HG03558 (cell line): ENCODE measurements at regions not wholly inside any gene's neighbourhood (a gene's known extent, or its start where the extent isn't known, plus 50 kb on each side); places are given as distances from the start of the nearest gene placed in this dataset.
"Not testable (repeated sequence)": the region's sequence is repeated elsewhere in the genome, so short reads cannot be mapped to it uniquely, and the experiment has no call there.

Source experiments
- ATAC-seq: cut with Tn5 transposase; IDR thresholded peaks from one replicate; pipeline ENCODE4 v1.9.1; 2021; ENCODE audit warnings: moderate number of reproducible peaks; ENCODE audit not compliant: unreplicated experiment; ENCODE audit errors: extremely low read depth

DNA sequence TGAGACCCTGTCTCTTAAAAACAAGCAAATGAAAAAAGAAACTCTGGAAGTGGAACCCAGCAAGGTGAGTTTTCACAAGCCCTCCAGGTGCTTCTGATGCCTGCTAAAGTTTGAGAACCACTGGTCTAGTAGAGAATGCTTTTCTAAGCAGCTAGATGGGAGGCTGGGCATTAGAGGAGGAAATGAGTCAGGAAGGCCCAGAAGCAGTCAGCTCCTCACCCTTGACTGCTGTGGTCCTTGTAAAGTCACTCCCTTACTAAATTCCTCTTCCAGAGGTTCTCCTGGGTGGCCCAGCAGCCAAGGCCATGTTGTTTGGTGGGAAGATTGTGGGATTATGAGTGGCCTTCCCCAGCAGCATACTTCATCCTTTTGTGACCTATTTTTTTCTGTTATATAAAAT is 52.0 kb upstream of the FYN start:
- ATAC-seq, result no peak

DNA sequence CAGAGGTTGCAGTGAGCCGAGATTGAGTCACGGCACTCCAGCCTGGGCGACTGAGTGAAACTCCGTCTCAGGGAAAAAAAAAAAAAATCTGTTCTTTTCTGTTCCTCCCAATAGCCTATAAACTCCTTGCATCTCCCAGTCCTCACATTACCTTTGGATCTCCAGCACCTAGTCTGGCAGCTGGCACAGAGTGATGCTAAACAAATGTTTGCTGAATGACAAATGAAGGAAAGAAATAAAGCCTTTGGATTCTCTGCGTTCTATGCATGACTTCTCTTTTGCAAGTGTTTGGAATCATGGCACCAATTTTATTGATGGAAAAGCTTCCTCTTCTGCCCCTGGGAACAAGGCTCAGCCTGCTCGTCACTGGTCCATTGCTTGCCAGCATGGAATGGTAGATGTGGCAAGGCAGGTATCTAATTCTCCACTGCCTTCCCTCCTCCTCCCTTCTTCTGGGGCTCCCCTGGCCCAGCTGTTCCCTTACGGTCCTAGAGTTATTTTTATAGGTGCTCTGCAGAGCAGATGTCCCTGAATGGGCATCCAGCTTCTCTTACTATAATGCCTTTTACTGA is 53.6 kb upstream of the FYN start:
- no peak for ATAC-seq

DNA sequence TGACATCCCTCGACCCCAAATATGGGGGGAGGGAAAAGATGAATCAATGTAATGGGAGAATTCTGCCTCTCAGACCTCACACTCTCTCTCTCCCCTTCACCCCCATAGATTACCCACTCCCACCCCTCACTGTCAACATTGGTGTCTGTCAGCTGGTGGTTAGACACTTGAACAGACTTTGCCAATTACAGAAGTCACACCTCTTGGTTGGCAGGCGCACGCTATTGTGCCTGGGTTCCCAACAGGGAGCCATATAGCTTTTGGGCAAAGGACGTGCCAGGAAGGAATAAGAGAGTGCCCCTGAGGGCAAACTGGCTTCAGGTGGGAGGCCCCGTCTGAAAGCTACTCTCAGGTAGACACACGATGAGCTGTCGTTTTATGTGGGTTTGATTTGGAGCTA is 54.1 kb upstream of the FYN start:
- ATAC-seq, result no peak

GRCh38 chr6:111928139-111928538 is 54.9 kb upstream of the FYN start:
- ATAC-seq, result no peak

DNA sequence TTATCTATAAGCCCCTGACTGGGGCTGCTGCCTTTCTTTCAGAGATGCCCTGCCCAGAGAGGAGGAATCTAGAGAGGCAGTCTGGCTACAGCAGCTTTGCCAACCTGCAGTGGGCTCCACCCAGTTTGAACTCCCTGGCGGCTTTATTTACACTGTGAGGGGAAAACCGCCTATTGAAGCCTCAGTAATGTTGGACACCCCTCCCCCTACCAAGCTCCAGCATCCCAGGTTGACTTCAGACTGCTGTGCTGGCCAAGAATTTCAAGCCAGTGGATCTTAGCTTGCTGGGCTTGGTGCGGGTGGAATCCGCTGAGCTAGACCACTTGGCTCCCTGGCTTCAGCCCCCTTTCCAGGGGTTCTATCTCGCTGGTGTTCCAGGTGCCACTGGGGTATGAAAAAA is 61.4 kb upstream of the FYN start:
- not testable (repeated sequence) for ATAC-seq

DNA sequence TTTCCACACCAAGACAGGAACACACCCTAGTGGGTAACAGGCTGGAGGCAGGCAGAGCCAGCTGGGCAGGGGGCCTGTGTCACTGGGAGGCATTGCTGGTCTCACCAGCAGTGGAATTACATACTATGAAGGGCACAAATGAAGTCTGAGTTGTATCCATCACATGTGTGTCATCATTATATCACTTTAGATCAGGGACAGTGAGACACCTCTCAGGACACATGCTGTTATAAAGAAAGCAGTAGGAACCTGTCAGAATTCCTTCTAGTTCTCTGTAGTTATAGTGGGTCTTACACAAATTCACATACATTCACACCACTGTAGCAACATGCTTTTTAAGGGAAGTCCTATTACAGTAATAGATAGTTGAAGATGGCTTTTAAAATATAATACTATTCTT is 63.5 kb upstream of the FYN start:
- no peak for ATAC-seq

DNA sequence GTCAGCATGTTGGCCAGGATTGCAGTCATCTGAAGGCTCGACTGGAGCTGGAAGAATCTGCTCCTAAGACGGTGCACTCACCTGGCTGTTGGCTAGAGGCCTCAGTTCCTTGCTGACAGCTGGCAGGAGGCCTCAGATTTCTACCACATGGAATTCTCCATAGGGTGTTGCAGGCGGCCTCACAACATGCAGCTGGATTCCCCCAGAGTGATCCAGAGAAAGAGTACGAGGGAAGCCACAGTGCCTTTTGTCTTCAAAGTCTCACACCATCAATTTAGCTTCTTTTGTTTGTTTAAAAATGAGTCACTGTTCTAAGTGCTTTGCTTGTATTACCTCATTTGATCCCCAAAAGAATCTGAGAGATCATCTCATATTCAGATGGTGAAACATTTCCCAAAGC is 65.5 kb upstream of the FYN start:
- ATAC-seq, result no peak

GRCh38 chr6:111939902-111940301 is 66.7 kb upstream of the FYN start:
- ATAC-seq, result no peak

DNA sequence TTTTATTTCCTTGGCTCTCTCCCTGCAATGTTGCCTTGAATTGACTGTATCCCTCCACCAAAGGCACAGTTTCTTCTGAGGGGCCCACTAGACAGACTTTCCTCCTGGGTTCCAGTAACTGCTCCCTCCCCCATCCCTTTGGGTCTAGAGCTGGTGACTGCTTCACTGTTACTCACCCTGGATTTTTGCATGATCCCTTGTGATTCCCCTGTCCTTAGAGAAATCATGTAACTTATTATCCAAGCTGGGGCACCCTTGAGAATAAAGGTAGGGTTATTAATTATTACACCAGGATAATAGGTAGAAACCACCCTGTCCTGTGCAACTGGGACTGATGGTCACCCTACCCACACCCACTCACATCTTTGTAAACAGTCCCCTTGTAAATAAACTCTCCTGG is 67.5 kb upstream of the FYN start:
- ATAC-seq, result no peak

- ATAC-seq, result no peak
Observed at GRCh38 chr6:111941686-111942330, 68.6 kb upstream of the FYN start.

DNA sequence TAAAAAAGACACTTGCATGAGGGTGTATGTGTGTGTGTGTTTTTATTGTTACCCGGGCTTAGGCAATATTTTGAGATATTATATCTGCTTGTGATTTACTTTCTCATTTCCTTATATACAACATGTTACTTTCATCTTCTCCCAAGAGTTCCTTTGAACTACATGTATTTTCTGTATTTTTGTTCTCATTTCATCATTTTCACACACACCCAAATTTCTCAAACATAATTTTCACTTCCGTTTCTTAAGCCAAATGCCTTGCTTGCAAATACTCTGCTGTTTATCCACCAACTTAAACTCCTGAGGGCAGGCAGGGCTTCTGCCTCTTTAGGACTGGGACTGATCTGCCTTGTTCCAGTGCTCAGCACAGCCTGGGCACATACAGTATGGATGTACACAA is 69.3 kb upstream of the FYN start:
- no peak for ATAC-seq

- no peak for ATAC-seq
Observed at GRCh38 chr6:111943266-111943665, 70.0 kb upstream of the FYN start.

DNA sequence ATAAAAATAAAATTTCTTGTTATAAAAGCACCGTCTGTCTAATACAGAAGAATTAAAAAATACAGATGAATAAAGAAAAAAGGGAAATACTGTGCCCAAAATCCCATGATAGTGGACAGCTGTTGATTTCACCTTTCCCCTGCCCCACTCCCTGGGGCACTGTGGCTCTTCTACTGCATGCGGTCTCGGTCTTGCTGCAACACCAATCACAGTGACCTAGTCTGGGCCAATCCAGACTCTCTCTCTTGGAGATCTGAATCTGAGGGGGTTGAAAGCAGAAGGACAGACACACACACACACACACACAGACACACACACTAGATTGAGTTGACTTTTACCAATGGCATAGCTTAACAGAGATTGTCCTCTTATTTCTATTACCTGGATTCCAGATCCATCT is 70.5 kb upstream of the FYN start:
- ATAC-seq, result no peak

DNA sequence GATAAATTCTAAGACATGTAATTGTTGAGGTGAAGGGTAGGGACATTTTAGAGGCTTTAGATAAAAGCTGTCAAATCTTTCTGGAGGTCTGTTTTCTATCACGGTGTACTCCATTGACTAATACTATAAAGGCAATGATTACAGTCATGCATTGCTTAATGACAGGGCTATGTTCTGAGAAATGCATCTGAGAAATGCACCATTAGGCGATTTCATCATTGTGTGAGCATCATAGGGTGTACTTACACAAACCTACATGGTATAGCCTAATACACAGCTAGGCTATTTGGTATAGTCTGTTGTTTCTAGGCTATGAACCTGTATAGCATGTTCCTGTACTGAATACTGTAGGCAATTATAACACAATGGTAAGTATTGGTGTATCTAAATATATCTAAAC is 71.3 kb upstream of the FYN start:
- ATAC-seq, result no peak

- ATAC-seq, result no peak
Observed at GRCh38 chr6:111949546-111949945, 76.3 kb upstream of the FYN start.

DNA sequence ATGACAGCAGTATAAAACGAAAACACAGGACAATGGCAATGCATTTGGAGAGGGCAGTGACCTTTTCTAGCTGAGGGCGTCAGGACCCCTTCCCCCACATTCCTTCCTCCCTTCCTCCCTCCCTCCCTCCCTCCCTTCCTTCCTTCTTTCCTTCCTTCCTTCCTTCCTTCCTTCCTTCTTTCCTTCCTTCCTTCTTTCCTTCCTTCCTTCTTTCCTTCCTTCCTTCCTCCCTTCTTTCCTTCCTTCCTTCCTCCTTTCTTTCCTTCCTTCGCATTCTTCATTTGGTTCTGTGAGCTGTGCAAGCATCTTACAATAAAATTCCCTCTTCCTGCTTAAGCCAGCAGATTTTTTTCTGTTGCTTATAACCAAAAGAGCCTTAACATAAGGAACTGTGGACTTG is 76.7 kb upstream of the FYN start:
- ATAC-seq, result not testable (repeated sequence)

- ATAC-seq, result no peak
Observed at GRCh38 chr6:111950661-111951496, 77.6 kb upstream of the FYN start.

- no peak for ATAC-seq
Observed at GRCh38 chr6:111951497-111952085, 78.3 kb upstream of the FYN start.

DNA sequence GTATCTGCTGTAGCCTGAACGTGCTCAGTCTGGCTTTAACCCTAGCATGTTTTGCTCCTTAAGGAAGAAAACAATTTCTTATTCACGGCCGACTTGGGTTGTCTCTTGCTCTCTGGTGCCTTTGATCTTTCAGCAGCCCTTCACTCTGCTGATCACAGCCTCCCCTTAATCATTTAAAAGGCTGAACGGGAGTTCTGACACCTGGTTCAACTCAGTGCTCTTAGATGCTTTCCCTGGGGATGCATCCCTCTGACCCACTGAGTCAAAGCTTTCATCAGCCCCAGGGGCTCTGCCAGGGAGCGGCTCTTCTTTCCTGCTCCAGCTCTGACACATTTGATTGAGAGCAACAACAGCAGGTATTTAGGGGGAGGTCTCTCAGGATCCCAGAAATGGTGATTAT is 79.0 kb upstream of the FYN start:
- ATAC-seq, result no peak

DNA sequence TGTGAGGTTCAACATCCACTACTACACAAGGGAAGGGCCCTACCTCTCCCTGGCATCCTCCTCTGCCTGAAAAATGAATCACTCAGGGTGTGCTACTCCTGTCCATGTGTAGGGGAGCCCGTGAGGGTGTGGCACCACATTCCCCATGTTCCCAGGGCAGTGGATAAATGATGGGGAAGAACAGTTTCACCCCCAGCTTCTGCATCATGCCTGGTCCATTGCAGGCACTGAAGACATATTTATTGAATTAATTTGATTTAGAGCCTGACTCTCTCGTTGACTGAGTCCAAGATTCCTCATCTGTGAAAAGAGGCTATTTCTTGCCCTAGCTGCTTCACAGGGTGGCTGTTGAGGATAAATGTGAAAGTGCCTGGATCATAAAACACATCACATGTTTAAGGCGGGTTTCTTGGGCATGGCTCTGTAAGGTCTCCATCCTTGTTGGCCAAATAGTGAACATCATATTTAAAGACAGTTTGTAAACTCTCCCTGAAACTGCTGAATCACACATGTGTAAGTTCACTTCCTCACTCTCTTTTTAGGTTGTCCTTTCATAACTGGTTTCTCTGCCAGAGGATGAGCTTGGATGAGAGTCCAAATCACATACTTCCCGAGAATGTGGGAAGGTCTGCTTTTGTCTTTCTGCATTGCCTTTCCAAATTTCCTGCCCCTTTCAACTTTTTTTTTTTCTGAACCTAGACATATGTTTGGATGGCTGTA is 79.7 kb upstream of the FYN start:
- no peak for ATAC-seq

DNA sequence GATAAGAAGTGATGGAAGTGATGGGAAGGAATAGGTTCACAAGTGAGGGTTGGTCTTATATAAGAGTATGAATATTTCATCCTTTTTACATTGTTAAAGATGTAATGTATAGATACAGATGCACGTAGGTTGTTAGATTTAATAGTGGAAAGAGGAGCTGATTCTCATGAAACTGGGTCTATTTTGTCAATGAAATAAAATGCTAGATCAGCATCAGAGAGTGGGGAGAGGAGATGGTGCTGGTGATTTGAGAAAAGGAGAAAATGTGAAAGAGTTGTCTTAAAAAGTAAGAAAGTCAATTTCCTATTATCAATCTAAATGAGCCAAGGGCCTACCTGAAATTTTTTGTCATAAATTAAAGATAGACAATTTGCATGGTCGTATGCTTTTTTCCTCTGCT is 82.8 kb upstream of the FYN start:
- no peak for ATAC-seq
